ENCODE measurements at regions not wholly inside any gene's neighbourhood (a gene's known extent, or its start where the extent isn't known, plus 50 kb on each side); places are given as distances from the start of the nearest gene placed in this dataset.
"Not testable (repeated sequence)": the region's sequence is repeated elsewhere in the genome, so short reads cannot be mapped to it uniquely, and the experiment has no call there.

GRCh38 chr2:223464071-223464470 is 138.1 kb downstream of the SCG2 start:
- no peak for DNase-seq (ENCODE audit: low read depth, low spot score)

GRCh38 chr2:223465793-223466192 is 136.4 kb downstream of the SCG2 start:
- peak; percentile 75 for DNase-seq (ENCODE audit: low read depth, low spot score)

- no peak for DNase-seq (ENCODE audit: low read depth, low spot score)
These were observed 135.0 kb downstream of the SCG2 start for GRCh38 chr2:223467196-223467595.

- no peak for DNase-seq (ENCODE audit: low read depth, low spot score)
These were observed 132.7 kb downstream of the SCG2 start for GRCh38 chr2:223469270-223470046.

- DNase-seq (ENCODE audit: low read depth, low spot score) = no peak
These were observed 131.6 kb downstream of the SCG2 start for GRCh38 chr2:223470602-223471001.

GRCh38 chr2:223472771-223473170 is 129.4 kb downstream of the SCG2 start:
- no peak for DNase-seq (ENCODE audit: low read depth, low spot score)

- no peak for DNase-seq (ENCODE audit: low read depth, low spot score)
These were observed 127.3 kb downstream of the SCG2 start for GRCh38 chr2:223474893-223475292.

- no peak for DNase-seq (ENCODE audit: low read depth, low spot score)
These were observed 126.3 kb downstream of the SCG2 start for GRCh38 chr2:223475901-223476300.

- no peak for DNase-seq (ENCODE audit: low read depth, low spot score)
These were observed 124.8 kb downstream of the SCG2 start for GRCh38 chr2:223477318-223477717.

- DNase-seq (ENCODE audit: low read depth, low spot score) = no peak
These were observed 120.7 kb downstream of the SCG2 start for GRCh38 chr2:223481486-223481885.

- no peak for DNase-seq (ENCODE audit: low read depth, low spot score)
These were observed 115.4 kb downstream of the SCG2 start for GRCh38 chr2:223486751-223487150.

- DNase-seq (ENCODE audit: low read depth, low spot score) = no peak
These were observed 114.8 kb downstream of the SCG2 start for GRCh38 chr2:223487214-223487846.

- DNase-seq (ENCODE audit: low read depth, low spot score) = no peak
These were observed 113.3 kb downstream of the SCG2 start for GRCh38 chr2:223488814-223489213.

- no peak for DNase-seq (ENCODE audit: low read depth, low spot score)
These were observed 107.7 kb downstream of the SCG2 start for GRCh38 chr2:223494496-223494895.

- DNase-seq (ENCODE audit: low read depth, low spot score) = no peak
These were observed 107.2 kb downstream of the SCG2 start for GRCh38 chr2:223494942-223495341.

GRCh38 chr2:223496853-223497252 is 105.3 kb downstream of the SCG2 start:
- not testable (repeated sequence) for DNase-seq (ENCODE audit: low read depth, low spot score)

- DNase-seq (ENCODE audit: low read depth, low spot score) = no peak
These were observed 101.5 kb downstream of the SCG2 start for GRCh38 chr2:223500709-223501108.

GRCh38 chr2:223501641-223502040 is 100.5 kb downstream of the SCG2 start:
- DNase-seq (ENCODE audit: low read depth, low spot score) = no peak

GRCh38 chr2:223503746-223504145 is 98.4 kb downstream of the SCG2 start:
- no peak for DNase-seq (ENCODE audit: low read depth, low spot score)

- no peak for DNase-seq (ENCODE audit: low read depth, low spot score)
These were observed 93.8 kb downstream of the SCG2 start for GRCh38 chr2:223508372-223508771.

GRCh38 chr2:223510713-223511112 is 91.4 kb downstream of the SCG2 start:
- DNase-seq (ENCODE audit: low read depth, low spot score) = no peak

- no peak for DNase-seq (ENCODE audit: low read depth, low spot score)
These were observed 91.0 kb downstream of the SCG2 start for GRCh38 chr2:223511168-223511567.

GRCh38 chr2:223513771-223514455 is 88.2 kb downstream of the SCG2 start:
- no peak for DNase-seq (ENCODE audit: low read depth, low spot score)
